GM19239 (cell line): ENCODE measurements at regions not wholly inside any gene's neighbourhood (a gene's known extent, or its start where the extent isn't known, plus 50 kb on each side); places are given as distances from the start of the nearest gene placed in this dataset.

ENCODE experiments used
- DNase-seq: peaks from one replicate; pipeline ENCODE4 v3.0.0; 2011; ENCODE audit warnings: low spot score; ENCODE audit not compliant: insufficient read length
- FAIRE-seq: peaks from 2 replicates; lab custom pipeline; 2011; peaks lifted over from hg19 to GRCh38; lab: Jason Lieb, UNC

DNA sequence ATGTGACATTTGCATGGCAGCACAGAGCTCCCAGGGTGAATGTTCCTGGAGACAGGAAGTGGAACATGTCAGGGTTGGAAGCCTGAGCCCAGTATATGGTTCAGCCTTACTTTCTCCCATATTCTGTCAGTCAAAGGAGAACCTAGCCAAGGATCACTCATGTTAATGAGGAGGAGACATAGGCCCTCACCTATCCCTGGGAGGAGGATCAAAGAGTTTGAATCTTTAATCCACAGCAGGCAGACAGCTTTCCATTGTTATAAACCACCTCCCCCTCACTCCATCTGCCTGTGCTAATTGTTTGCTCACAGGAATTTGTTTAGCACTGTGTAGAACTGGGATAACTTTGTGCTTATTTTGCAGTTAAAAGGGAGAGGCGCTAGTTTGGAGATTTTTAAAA, 1069.1 kb downstream of the EFNB2 start:
- FAIRE-seq: no peak
- no peak for DNase-seq

DNA sequence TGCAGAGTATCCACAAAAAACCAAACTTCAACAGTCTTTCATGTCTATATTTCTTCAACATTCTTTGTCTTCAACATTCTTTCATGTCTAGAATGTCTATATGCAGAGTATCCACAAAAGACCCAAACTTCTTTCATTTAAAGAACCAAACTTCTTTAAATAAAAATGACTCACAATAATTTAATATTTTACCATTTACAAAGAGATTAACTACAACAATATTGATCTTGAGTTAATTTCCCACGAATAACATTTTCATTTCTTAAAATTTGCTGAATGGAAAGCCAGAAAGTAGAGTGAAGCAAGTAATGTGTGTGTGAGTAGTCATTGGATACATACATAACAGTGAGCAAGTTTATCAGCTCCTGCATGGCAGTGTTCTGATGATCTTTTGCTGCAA, 1069.7 kb downstream of the EFNB2 start, which contains the start of gene DAOA:
Gene DAOA, plus strand, starts transcription at position 301 of the 400 bp plus-strand sequence.
- FAIRE-seq (no peak), DNase-seq (no peak)

- FAIRE-seq (no peak), DNase-seq (no peak)
These were observed 1070.2 kb downstream of the EFNB2 start for GRCh38 chr13:105465251-105465650.

- DNase-seq (no peak), FAIRE-seq (no peak)
These were observed 1071.2 kb downstream of the EFNB2 start for GRCh38 chr13:105464249-105464648.

GRCh38 chr13:105463011-105463501, 1072.4 kb downstream of the EFNB2 start:
- DNase-seq (no peak), FAIRE-seq (no peak)

- no peak for DNase-seq
- no peak for FAIRE-seq
These were observed 1073.4 kb downstream of the EFNB2 start for GRCh38 chr13:105462098-105462497.

GRCh38 chr13:105452895-105453294, 1082.6 kb downstream of the EFNB2 start:
- FAIRE-seq: no peak

DNA sequence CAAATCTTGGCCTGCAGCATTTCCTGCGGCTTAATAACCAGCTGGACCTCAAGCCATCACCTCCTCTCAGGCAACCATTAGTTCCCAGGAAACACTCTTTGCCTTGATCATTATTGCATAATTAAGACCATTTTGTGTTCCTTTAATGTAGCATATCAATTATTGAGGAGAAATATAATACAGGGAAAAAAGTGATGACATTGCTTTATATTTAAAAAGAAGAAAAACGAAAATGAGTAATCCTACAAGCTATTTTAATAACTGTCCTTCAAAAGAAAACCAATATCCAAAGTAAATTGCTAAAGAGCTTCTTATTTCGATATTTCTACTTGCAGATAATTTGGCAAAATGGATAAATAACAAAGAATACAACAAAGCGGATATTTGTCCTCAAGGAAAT, 1084.7 kb downstream of the EFNB2 start:
- DNase-seq (no peak), FAIRE-seq (no peak)

More at GRCh38 chr13:105452895-105453294, 1082.6 kb downstream of the EFNB2 start:
- DNase-seq: no peak

DNA sequence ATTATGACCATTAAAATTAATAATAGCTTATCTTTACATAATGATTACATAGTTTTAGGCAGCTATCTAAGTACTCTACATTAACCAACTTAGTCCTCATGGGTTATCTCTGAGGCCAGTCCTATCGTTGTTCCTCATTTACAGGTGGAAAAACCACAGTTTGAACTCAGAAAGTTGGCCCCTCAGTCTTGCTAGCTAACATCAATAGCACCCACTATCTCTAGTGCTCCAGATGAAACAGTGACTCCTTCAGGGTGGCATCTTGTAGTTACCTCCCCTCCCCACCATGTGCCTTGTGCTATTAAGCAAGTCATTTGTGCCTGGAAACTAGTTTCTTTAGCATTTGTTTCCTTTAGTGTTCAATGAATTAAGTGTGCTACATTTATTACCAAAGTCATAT, 1086.7 kb downstream of the EFNB2 start:
- FAIRE-seq: no peak
- DNase-seq: no peak

GRCh38 chr13:105446197-105446596, 1089.3 kb downstream of the EFNB2 start:
- FAIRE-seq: no peak
- DNase-seq: no peak

- DNase-seq (no peak), FAIRE-seq (no peak)
These were observed 1089.7 kb downstream of the EFNB2 start for GRCh38 chr13:105445796-105446195.

- FAIRE-seq: no peak
- no peak for DNase-seq
These were observed 1092.3 kb downstream of the EFNB2 start for GRCh38 chr13:105442949-105443699.

DNA sequence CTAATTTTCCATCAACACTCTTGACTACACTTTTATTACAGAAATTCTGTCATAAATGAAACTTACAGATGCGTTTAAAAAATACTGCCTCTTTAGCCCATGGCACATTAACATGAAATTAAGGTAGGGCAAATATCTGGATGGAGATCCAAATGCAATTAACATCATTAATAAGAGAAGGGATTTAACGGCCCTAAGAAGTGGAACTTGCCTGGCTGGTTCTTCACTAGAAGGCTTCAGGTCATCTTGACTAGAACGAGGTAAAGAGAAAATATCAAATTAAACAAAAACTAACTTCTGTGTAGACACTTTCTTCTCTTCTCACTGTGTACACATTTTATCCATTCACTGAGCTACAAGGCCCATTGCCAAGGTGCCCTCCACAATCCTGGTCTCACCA, 1093.4 kb downstream of the EFNB2 start:
- DNase-seq: no peak
- FAIRE-seq: no peak

DNA sequence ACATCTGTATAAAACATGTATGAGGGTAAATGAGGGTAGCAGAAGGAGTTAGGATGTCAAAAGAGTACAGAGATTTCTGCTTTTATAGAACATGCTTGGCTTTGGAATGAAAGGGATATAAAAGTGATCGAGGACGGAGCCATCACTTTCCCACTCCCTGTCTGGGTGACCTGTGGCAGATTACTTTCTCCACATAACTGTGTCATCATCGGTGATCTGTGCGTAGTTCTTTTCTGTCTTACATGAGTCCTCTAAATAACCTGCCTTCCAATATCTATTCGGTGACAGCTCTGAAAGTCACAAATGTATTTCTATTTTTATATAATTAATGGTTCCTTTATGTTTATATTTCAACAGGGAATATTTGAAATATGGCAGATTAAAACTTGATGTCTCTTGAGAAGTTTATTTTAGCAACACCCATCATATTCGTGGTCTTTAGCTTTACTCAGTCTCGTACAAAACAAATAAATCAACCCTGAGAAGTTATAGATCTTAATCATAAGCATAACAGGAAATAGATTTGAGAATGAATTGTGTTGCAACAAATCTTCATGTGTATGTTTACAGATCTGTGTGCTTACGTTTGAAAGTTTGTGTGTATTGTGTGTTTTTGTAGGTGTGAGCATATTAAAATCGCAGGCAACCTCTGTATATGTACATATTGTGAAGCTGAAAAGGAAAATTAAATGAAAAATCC, 1094.3 kb downstream of the EFNB2 start:
- DNase-seq (no peak), FAIRE-seq (no peak)

DNA sequence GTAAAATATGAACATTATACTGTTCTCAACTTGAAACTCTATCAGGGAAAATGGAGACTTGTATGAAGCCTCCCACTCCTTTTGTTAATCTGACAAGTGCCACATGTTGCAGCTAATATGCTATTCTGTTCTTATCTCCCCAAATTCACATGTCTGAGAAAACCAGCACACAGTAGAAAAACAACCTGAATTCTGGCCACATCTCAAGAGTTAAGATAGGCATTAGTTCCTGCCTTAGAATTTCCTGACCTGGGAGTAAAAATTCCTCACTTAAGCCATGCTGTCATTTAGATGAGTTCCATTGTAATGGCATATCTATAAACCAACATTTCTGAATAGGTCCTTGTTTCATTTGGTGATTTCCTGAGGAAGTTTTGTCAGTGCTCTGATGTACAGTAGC, 1098.5 kb downstream of the EFNB2 start:
- DNase-seq: no peak
- no peak for FAIRE-seq

DNA sequence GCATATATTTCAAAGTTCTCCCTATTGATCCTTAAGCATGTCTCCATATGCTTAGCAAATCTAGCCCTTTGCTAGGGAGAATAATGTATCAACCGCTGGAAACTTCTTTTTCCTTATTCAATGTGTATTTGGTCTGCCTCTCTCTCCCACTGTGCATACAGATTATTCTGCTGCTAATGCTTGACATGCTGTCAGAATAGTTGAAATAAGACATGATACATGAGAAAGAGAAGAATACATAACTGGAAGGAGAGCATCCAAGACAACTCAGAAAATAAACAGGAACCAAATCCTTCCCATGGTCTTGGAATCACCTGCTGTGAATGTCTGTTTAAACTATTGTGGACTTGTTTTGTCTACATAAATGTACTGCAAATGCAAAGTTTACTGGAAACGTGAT, 1103.0 kb downstream of the EFNB2 start:
- FAIRE-seq (no peak), DNase-seq (no peak)

DNA sequence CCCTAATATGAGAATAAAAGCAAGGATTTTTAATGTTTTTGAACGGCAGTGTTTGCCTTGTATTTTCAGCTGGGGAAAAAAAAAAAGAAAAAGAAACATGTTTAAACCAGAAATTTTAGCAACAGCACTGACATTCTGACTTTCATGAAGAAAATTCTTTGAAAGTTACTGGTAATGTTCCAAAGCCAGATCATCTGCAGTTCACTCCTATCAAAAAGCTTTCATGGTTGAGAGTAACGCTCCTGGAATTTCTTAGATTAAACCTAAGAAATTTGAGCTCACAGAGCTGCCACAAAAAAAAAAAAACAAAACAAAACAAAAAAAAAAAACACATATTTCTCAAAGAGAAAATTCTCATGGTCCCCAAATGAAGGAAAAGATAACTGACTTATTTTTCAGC, 1106.7 kb downstream of the EFNB2 start:
- FAIRE-seq (no peak), DNase-seq (no peak)

- DNase-seq (no peak), FAIRE-seq (no peak)
These were observed 1109.0 kb downstream of the EFNB2 start for GRCh38 chr13:105426441-105426840.

GRCh38 chr13:105414639-105415038, 1120.8 kb downstream of the EFNB2 start:
- FAIRE-seq (no peak), DNase-seq (no peak)

DNA sequence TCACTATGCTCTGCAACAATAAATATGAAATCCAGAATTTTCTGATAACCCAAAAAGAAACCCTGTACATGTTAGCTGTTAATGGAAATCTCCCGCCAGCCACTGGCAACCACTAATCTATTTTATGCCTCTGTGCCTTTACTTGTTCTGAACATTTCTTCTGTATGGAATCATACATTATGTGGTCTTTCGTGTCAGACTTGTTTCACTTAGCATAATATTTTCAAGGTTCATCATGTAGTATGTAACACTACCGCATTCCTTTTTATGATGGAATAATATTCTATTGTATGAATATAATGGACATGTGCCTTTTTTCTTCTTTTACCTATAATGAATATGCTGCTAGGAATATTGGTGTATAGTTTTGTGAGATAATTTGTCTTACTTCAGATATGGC, 1123.3 kb downstream of the EFNB2 start:
- FAIRE-seq (no peak), DNase-seq (no peak)

- DNase-seq: no peak
- no peak for FAIRE-seq
These were observed 1124.9 kb downstream of the EFNB2 start for GRCh38 chr13:105410602-105411001.

DNA sequence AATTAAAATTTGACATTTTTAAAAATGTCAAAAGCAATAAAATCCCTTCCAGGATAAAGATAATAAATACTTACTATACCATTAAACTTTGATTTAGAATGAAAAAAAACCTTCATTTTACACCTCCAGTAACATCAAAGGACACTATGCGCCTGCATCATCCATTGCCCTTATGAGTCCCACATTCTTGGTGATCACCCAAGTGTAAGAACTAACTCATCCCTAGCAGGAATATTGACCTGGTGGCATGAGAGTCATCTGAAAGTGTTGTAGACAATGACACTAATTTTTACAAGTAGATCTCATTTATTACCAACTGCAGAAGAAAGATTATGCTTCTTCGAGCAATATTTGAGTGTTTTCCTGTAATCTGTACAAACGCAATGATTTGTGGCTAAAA, 1128.9 kb downstream of the EFNB2 start:
- FAIRE-seq (no peak), DNase-seq (no peak)
